Myocyte (in vitro differentiated cells): ENCODE measurements at regions not wholly inside any gene's neighbourhood (a gene's known extent, or its start where the extent isn't known, plus 50 kb on each side); places are given as distances from the start of the nearest gene placed in this dataset.

ENCODE experiments used
- DNase-seq: peaks from one replicate; pipeline ENCODE4 v3.0.0-alpha.2; 2012; ENCODE audit warnings: low read depth

GRCh38 chr16:80046848-80047247 lies 446.3 kb upstream of the MAF start:
- DNase-seq = no peak

DNA sequence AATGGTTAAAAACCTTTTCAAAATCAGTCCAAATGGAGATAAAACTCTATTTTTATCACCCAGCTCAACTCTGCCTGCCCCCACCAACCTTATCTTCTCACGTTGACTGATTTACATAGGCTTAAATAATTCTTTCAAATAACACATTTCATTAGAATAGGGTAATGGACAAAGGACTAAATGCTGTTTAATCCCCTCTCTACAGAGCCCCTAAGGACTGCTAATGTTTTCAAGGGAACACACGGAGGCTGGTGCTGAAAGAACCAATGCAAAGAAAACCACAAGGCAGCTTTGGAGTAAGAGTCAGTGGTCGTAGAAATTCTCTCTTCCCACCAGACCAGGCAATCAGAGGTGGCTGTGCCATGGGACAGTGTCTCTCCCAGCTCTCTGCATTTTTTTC lies 445.7 kb upstream of the MAF start:
- DNase-seq = no peak

DNA sequence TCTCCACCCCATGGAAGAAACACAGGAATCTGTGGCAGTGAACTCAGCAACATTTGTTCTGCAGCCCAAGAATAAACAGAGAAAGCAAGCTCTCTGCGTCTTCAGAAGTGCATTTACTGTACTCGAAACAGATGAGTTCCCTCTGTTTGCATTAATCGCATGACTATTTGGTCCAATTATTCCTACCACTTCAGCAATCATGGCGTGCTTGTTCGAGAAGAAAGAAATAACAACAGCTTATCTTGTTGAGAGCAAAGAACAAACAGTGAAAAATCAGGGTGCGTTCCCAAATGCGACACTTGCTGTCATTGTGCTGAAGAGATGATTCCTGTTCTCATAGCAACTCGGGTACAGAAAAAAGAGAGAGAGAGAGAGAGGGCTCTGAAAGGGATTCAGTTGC lies 445.3 kb upstream of the MAF start:
- no peak for DNase-seq

GRCh38 chr16:80041410-80041809 lies 440.9 kb upstream of the MAF start:
- DNase-seq = no peak

DNA sequence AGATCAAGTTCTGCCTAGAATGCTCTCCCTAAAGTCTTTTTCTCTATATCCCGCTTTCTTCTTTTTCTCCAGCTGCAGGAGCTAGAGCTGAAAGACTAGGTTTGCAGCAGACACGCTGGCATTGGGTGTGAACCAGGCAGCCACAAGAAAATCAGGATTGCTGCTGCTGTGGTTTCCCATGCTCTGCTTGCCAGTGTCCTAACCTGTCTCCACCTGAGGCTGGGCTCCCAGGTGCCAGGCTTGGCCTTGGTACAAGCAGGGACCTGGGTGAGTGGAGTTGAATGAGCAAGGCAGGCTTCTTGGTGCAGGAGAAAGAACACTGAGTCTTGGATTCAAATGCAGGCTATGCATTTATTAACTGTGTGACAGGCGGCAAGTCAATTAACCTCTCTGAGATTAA lies 440.3 kb upstream of the MAF start:
- DNase-seq = no peak

DNA sequence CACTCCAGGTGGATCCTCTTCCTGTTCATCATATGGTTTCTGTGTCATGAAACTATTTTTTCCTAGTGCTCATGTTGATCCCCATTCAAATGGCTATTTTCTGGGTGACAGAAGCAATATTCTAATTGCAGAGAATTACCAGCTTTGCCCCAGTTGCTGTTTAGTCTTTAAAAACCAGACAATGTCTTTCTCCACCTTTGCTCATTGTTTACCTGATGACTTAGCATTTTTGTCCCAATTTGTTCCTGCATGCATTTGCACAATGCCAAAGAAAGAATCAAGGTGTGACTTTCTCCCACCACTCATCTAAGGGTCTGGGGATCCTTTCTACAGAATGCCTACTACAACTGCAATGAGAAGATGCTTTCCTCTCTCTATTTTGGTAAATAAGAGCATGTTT lies 439.9 kb upstream of the MAF start:
- DNase-seq = no peak

DNA sequence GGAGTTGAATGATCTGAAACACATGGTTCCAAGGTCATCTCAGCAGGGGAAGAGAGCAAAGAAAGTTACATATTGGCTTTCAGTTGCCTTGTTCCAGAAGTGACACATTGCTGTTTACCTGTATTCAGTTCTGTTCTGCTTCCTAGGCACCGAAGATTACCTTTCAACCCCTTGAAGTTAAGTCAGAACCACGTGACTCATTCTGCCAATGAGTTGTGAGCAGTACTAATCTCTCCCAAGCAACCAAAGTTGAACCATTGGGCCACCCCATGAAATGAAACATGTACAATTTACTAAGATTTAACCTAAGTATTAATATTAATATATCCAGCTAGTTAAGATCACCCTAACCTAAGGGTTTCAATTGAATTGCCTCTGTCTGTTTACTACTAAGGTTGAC lies 439.2 kb upstream of the MAF start:
- DNase-seq = no peak

DNA sequence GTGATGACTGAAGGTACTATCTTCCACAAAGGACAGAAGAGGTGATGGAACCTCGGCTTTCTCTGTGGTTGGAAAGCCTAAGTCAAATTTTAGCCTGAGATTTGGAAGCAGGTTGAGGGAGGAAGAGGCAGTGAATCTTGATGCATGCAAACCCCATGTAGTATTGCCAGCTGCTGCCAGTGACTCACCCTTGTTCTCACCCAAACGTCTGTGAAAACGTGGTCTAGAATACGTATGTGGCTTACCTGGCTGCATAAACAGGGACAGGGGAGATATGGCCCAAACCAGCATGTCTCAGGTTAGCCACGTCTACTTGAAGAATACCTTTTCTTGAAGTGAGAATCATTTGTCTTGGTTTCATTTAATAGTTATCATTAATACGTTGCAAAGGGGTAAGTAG lies 438.0 kb upstream of the MAF start:
- DNase-seq = no peak

- no peak for DNase-seq
These were observed 434.6 kb upstream of the MAF start for GRCh38 chr16:80034948-80035663.

DNA sequence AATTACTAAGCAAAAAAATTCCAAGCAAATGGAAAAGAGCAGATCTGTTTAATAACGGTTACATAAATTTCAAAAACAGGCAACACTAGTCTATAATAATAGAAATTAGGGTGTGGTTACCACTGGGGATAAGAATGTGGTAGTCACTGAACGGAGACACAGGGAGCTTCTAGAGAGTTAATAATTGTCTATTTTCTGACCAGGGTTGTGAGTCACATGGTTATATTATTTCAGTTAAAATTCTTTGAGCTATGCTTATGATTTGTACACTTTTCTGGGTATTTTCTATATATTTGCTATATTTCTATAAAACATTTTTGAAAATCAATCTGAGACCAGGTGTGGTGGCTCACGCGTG lies 433.9 kb upstream of the MAF start:
- DNase-seq = no peak

- no peak for DNase-seq
These were observed 433.4 kb upstream of the MAF start for GRCh38 chr16:80033783-80034468.

GRCh38 chr16:80029761-80030481 lies 429.4 kb upstream of the MAF start:
- no peak for DNase-seq

DNA sequence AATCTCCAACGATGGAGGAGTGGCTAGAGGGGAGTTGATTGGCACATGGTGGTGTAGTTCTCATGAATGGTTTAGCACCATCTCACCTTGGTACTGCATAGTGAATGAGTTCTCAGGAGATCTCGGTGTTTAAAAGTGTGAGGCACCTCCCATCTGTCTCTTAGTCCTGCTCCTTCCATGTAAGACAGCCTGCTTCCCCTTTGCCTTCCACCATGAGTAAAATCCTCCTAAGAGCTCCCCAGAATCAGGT lies 428.8 kb upstream of the MAF start:
- no peak for DNase-seq

DNA sequence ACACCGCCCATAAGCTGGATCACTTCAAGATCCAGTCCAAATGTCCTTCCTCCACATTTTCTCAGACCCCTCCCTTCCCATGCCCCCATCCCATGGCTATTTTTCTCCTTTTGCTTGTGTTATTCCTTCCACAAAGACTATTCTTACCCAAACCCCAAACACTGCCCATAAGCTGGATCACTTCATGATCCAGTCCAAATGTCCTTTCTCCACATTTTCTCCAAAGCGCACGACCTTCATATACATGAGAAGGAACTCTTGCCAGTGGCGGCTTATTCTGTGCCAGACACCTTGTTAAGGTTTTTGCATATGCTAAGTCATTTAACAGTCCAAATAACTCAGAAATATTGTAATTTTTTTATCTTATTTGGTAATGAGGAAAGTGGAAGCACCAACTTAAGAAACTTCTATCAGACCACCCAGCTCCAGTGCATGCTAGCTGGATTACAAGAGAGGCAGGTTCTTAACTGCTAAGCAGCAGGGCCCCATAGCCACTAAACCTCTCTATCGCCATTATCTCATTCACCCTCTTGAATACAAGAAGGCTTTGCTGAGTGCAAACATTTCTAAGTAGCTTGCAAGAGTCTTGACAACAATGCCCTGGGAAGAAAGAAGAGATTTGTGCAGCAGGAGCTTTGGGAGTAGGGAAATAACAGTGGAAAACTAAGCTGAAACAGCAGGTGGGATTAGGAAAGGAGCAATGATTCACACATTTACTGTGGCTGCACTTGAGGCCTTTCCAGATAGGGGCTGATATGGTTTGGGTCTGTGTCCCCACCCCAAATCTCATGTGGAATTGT lies 428.2 kb upstream of the MAF start:
- DNase-seq = no peak

DNA sequence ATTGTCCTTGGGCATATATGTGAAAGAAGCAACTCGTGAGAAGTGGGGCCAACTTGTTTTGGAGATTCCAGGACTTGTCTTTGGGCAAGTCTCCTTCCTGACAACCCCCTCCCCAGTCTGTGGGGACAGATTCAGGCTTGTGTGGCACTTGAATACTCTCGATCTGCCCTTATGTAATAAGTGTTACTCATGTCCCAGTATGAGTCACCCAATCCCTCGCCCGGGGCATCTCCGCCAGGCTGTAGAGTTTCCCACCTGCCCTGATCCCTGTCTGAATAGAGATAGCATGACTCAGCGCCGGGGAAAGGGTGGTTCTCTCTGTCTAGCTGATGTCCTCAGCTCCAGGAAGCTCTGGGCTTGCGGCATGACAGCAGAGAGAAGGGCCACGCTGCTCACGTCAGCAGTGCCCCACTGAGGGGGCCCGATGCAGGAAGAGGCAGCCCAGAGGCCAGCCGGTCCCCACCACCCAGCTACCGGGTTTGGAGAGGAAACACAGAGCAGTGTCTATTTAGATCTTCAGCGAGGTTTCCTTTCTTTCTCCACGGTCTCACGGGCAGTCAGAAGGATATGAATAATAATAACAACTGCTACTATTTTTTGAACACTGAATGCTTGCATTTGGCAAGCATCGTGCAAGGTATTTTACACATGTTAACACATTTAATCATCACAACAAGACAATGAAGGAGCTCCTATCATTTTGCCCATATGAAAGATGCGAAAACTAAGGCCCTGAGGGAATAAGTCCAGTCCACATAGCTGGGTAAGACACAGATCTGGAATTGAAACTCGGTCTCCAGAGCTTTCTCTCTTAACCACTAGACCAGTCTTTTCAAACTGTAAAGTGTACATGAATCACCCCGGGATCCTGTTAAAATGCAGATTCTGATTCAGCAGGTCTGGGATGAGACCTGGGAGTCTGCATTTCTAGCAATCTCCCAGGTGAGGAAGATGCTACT lies 426.7 kb upstream of the MAF start:
- peak; percentile 95 for DNase-seq

DNA sequence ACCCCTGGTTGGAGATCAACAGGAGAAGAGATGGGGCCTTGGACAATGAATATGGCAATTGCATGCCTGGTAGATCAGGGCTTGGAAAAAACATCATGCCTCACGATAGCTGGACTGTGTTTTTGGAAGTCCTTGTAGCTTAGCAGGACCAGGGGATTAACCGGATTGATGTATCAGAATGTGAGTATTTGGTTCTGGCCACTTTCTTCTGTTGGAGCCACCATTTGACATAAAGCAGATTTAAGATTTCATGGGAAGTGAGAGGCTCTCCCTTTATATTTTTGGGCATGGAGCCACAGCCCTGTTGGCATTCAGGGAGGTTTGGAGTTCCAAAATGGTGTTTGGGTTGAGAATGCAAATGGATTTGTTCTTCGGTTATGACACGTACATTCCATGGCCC lies 424.7 kb upstream of the MAF start:
- no peak for DNase-seq

DNA sequence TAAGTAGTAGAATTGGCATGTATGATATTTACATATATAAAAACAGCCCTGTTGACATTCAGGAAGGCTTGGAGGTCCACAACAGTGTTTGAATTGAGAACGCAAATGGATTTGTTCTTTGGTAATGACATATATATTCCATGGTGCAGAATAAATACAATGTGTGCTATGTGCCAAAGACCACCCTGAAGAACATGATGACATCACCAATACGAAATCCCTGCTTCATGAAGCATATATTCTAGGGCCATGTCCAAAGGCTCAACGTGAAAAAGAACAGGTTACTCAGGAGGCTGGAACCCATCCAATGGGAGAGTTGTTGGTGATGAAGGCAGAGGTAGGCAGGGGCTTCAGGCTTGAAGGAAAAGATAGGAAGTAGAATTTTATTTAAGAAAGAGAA lies 423.9 kb upstream of the MAF start:
- no peak for DNase-seq

DNA sequence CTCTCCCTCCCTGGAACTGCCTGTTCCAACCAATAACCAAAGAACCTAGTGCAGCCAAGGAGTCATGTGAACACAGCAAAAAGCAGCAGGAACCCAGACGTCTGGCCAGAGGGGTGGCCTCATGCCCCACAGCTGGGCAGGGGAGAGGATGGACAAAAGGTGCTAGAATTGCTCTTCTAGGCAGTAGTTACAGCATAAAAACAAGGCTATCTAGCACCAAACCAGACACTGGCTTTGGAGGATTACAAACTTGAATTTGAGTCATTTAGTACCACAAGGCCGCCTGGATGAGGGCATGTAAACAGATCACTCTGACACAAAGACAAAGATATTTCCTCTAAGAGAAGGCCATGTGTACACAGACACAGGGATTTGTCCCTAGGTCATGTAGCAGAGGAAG lies 423.3 kb upstream of the MAF start:
- DNase-seq = peak; percentile 24

DNA sequence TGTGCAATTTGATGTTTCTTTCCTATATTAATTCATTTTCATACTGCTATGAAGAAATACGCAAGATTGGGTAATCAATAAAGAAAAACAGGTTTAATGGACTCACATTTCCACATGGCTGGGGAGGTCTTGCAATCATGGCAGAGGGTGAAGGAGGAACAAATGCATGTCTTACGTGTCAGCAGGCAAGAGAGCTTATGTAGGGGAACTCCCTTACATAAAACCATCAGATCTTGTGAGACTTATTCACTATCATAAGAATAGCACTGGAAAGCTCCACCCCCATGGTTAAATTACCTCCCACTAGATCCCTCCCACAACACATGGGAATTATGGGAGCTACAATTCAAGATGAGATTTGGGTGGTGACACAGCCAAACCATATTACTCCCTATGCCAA lies 418.9 kb upstream of the MAF start:
- DNase-seq = no peak

DNA sequence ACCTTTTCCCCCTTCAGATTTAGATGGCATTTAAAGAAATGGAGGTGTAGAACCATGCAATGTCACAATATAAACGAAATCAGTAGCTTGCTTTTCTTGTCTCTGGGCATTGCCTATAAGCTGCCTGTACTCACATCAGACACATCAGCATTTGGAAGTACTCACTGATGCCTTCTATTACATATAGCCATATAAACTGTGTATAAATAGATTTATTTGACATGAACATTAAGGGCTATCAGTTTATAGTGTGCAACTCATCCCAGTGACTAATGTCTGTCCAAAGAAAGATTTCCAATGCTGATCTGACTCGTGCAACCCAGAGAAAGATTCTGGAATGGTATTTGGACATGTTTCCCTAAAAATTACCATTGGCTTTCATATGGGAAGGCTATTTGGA lies 417.9 kb upstream of the MAF start:
- no peak for DNase-seq

DNA sequence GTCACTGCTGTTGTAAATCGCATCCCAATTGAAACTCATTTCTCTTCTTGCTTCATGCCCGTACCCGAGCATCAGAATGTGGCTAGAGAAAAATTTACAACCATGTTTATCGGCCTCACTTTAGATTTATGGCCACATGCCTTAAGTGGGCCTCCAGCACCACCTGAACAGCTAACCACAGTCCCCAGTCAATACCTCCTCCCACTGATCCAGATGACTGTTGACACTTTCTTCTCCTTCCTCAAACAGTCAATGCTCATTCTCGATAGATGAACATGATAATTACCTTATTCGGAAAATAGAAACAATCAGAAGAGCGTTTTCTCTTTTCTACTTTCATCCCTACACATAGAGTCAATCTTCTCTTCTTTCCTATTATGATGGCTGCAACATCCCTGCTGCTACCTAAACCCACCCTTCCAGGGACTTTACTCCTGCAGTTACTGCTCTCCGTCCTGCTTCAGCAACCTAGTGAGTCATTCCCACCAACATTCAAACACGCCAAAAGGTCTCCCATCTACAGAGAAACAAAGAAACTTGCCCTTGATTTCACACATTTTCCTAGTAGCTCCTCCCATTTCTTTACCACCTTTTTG lies 416.3 kb upstream of the MAF start:
- DNase-seq = no peak
